Keratinocyte (primary cell): ENCODE measurements at regions not wholly inside any gene's neighbourhood (a gene's known extent, or its start where the extent isn't known, plus 50 kb on each side); places are given as distances from the start of the nearest gene placed in this dataset.

Source experiments
- DNase-seq: peaks from one replicate; pipeline ENCODE4 v3.0.0-alpha.2; 2011; ENCODE audit warnings: low read depth, missing footprints, low spot score
- FAIRE-seq: peaks from 2 replicates; lab custom pipeline; 2011; peaks lifted over from hg19 to GRCh38; lab: Jason Lieb, UNC
- H2AFZ ChIP-seq: 2 replicates; pipeline ENCODE4 v1.6.0; 2012; ENCODE audit warnings: low read length, control low read depth, inconsistent platforms; ENCODE audit not compliant: control insufficient read depth
- H3K27ac ChIP-seq: 2 replicates; pipeline ENCODE4 v1.5.1; 2011; ENCODE audit warnings: low read length; ENCODE audit not compliant: control insufficient read depth, insufficient read depth
- H3K27me3 ChIP-seq: 3 replicates; pipeline ENCODE4 v1.6.0; 2011; ENCODE audit warnings: low read length; ENCODE audit not compliant: control insufficient read depth, insufficient read depth; ENCODE audit errors: extremely low read depth
- H3K36me3 ChIP-seq, 2 experiments: 2 replicates in 1 of 2; 3 replicates in 1 of 2; pipeline ENCODE4 v1.5.1; 2011; ENCODE audit warnings: low read length in 2 of 2, mild to moderate bottlenecking in 1 of 2; ENCODE audit not compliant: control insufficient read depth in 2 of 2, insufficient read depth in 2 of 2; ENCODE audit errors: extremely low read depth in 1 of 2
- H3K4me1 ChIP-seq: 3 replicates; pipeline ENCODE4 v1.5.1; 2011; ENCODE audit warnings: low read length; ENCODE audit not compliant: control insufficient read depth, insufficient read depth; ENCODE audit errors: extremely low read depth
- H3K4me2 ChIP-seq: 3 replicates; pipeline ENCODE4 v1.6.0; 2011; ENCODE audit warnings: low read depth, low read length; ENCODE audit not compliant: control insufficient read depth, insufficient read depth; ENCODE audit errors: extremely low read depth
- H3K4me3 ChIP-seq, 3 experiments: fragments of 200-600 bp in 1 of 3; sonication (generic) in 1 of 3; 2 replicates in 2 of 3; 3 replicates in 1 of 3; pipeline ENCODE4 v1.5.1; 2011 to 2016; ENCODE audit warnings: low read length in 3 of 3, mild to moderate bottlenecking in 3 of 3, control low read depth in 2 of 3, inconsistent platforms in 1 of 3, low read depth in 1 of 3, mixed read lengths in 1 of 3, mixed run types in 1 of 3, moderate library complexity in 1 of 3; ENCODE audit not compliant: control insufficient read depth in 2 of 3, insufficient read depth in 2 of 3; ENCODE audit errors: extremely low read depth in 1 of 3
- H3K79me2 ChIP-seq: 2 replicates; pipeline ENCODE4 v1.6.0; 2012; ENCODE audit warnings: low read length; ENCODE audit not compliant: control insufficient read depth, insufficient read depth
- H3K9ac ChIP-seq: 3 replicates; pipeline ENCODE4 v1.6.0; 2011; ENCODE audit warnings: low read length; ENCODE audit not compliant: control insufficient read depth, insufficient read depth; ENCODE audit errors: extremely low read depth
- H3K9me1 ChIP-seq: 3 replicates; pipeline ENCODE4 v1.6.0; 2011; ENCODE audit warnings: low read length; ENCODE audit not compliant: control insufficient read depth, insufficient read depth; ENCODE audit errors: extremely low read depth
- H3K9me3 ChIP-seq: 2 replicates; pipeline ENCODE4 v1.5.1; 2012; ENCODE audit warnings: low read depth, low read length; ENCODE audit not compliant: control insufficient read depth
- H4K20me1 ChIP-seq: 3 replicates; pipeline ENCODE4 v1.6.0; 2011; ENCODE audit warnings: low read length; ENCODE audit not compliant: control insufficient read depth, insufficient read depth; ENCODE audit errors: extremely low read depth
- CTCF ChIP-seq, 3 experiments: IDR thresholded peaks in 1 of 3; conservative IDR thresholded peaks in 1 of 3; optimal IDR thresholded peaks in 1 of 3; 2 replicates in 2 of 3; 3 replicates in 1 of 3; pipeline versions ENCODE3 to v1.5.1; 2011; ENCODE audit warnings: low read length in 3 of 3, mild to moderate bottlenecking in 3 of 3, moderate library complexity in 2 of 3, control low read depth in 1 of 3, inconsistent platforms in 1 of 3; ENCODE audit not compliant: insufficient read depth in 2 of 3; ENCODE audit errors: extremely low read depth in 1 of 3
- EZH2 ChIP-seq: IDR thresholded peaks from one replicate; pipeline ENCODE4 v1.6.1; 2012; ENCODE audit warnings: inconsistent platforms, mild to moderate bottlenecking, low read length, moderate library complexity
- dilution Hi-C: fragments of 300-500 bp; cut with MboI; formaldehyde crosslinking; loops from one replicate; pipeline ENCODE4 v1.7.0; 2020; ENCODE audit warnings: low sequenced_read_pairs; ENCODE audit not compliant: extremely low pct_ligation_motif_present

- FAIRE-seq (no peak), DNase-seq (no peak)
- Histone ChIP-seq H3K4me3 (no peak overlapping the region), H3K36me3 (peaks cover 0 to 3% of the 10 kb centered on the region in 2 experiments), H3K27me3 (no peaks in the 10 kb centered on the region), H3K4me1 (no peaks in the 10 kb centered on the region), H3K27ac (no peak overlapping the region), H2AFZ (no peak overlapping the region), H3K9me3 (no peaks in the 10 kb centered on the region), H3K79me2 (no peaks in the 10 kb centered on the region), H3K4me2 (no peak overlapping the region), H3K9ac (no peak overlapping the region), H3K9me1 (no peaks in the 10 kb centered on the region), H4K20me1 (no peaks in the 10 kb centered on the region)
- dilution Hi-C loops = no loop called here
- no peak for TF ChIP-seq EZH2
- TF ChIP-seq CTCF (optimal IDR thresholded peaks at IDR 0.05 in 1 of 3, IDR thresholded peaks at IDR 0.05 in 1 of 3, conservative IDR thresholded peaks at IDR 0.05 in 1 of 3; ENCODE audit: extremely low read depth in 1 of 3, insufficient read depth in 2 of 3, low read length in 3 of 3) = no peak
Measured at GRCh38 chr14:100392356-100392755, 69.2 kb downstream of the SLC25A47 start.

GRCh38 chr14:100393362-100393761 lies 70.2 kb downstream of the SLC25A47 start:
- Histone ChIP-seq H4K20me1 (no peaks in the 10 kb centered on the region), H3K4me1 (peaks cover 8% of the 10 kb centered on the region), H3K9me1 (no peaks in the 10 kb centered on the region), H3K4me2 (no peak overlapping the region), H3K9ac (no peak overlapping the region), H2AFZ (no peak overlapping the region), H3K4me3 (no peak overlapping the region), H3K9me3 (peaks cover 2% of the 10 kb centered on the region), H3K79me2 (no peaks in the 10 kb centered on the region), H3K27ac (no peak overlapping the region), H3K36me3 (peaks cover 0 to 3% of the 10 kb centered on the region in 2 experiments), H3K27me3 (no peaks in the 10 kb centered on the region)
- dilution Hi-C loops = no loop called here
- DNase-seq = no peak
- TF ChIP-seq CTCF (optimal IDR thresholded peaks at IDR 0.05 in 1 of 3, IDR thresholded peaks at IDR 0.05 in 1 of 3, conservative IDR thresholded peaks at IDR 0.05 in 1 of 3; ENCODE audit: extremely low read depth in 1 of 3, insufficient read depth in 2 of 3, low read length in 3 of 3) = no peak
- FAIRE-seq = no peak
